22Rv1 (cell line): ENCODE measurements at regions not wholly inside any gene's neighbourhood (a gene's known extent, or its start where the extent isn't known, plus 50 kb on each side); places are given as distances from the start of the nearest gene placed in this dataset.

Source experiments
- ZFX ChIP-seq: fragments of 450-650 bp; IDR thresholded peaks from 2 replicates; pipeline ENCODE4 v1.6.1; 2017; ENCODE audit warnings: antibody characterized with exemption, borderline replicate concordance
- TF ChIP-seq, protein P1 (sequence below): fragments of 450-650 bp; IDR thresholded peaks from 2 replicates; pipeline ENCODE4 v1.5.1; 2017; ENCODE audit warnings: mild to moderate bottlenecking

DNA sequence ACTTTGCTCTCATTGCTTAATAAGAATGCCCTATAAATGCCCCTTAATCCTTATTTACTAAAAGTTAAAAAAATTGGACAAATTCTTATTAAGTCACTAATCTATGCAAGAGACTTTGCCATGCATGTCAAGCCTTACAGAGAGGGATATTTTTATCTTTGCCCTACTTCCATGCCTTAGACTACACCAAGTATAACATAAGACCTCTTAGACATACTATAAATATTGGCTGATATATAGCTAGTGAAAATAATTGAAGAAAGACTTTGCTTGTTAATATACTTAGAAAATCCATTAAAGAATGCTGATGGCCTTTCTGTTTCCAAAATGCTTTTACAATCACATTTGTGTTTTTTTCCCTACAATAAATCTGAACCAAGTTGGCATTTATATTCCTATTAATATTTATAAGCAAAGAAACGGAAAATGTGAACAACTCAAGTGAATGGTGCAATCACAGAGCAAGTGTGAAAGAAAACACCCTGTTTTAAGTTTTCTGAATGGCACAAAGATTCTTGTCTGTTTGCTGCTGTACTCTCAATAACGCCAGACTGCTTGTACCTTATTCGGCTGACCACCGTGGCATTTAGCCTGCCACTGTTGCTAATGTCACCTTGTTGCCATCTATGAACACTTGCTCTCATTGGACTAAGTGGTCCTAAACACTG is 105.0 kb downstream of the MC4R start:
- TF ChIP-seq, protein P1, sequence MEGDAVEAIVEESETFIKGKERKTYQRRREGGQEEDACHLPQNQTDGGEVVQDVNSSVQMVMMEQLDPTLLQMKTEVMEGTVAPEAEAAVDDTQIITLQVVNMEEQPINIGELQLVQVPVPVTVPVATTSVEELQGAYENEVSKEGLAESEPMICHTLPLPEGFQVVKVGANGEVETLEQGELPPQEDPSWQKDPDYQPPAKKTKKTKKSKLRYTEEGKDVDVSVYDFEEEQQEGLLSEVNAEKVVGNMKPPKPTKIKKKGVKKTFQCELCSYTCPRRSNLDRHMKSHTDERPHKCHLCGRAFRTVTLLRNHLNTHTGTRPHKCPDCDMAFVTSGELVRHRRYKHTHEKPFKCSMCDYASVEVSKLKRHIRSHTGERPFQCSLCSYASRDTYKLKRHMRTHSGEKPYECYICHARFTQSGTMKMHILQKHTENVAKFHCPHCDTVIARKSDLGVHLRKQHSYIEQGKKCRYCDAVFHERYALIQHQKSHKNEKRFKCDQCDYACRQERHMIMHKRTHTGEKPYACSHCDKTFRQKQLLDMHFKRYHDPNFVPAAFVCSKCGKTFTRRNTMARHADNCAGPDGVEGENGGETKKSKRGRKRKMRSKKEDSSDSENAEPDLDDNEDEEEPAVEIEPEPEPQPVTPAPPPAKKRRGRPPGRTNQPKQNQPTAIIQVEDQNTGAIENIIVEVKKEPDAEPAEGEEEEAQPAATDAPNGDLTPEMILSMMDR: no peak
- no peak for TF ChIP-seq ZFX
